Activated CD8-positive, alpha-beta T cell treated with anti-CD3 and anti-CD28 coated beads, Interleukin-2, amount 10 ng/mL, durations not matched to agents 7 days and 5 days (primary cell): ENCODE measurements at regions not wholly inside any gene's neighbourhood (a gene's known extent, or its start where the extent isn't known, plus 50 kb on each side); places are given as distances from the start of the nearest gene placed in this dataset.

Source experiments
- ATAC-seq: fragments of 150-1000 bp; cut with Tn5 transposase; one replicate; pipeline ENCODE4 v1.10.0; 2021; ENCODE audit warnings: moderate library complexity
- CTCF ChIA-PET: fragments of 350-600 bp; sonication (Branson Sonifier 250); formaldehyde crosslinking; loops from one replicate; lab custom pipeline; 2021; ENCODE audit warnings: antibody characterized with exemption; lab: Charles Lee
- POLR2A ChIA-PET: fragments of 350-600 bp; sonication (Branson Sonifier 250); formaldehyde crosslinking; loops from one replicate; lab custom pipeline; 2021; ENCODE audit warnings: antibody characterized with exemption; lab: Charles Lee
- DNase-seq: peaks from one replicate; pipeline ENCODE4 v3.0.0-alpha.2; 2020
- H3K27ac Mint-ChIP-seq: one replicate; pipeline ENCODE4 v1.8.0; 2021; ENCODE audit warnings: mild to moderate bottlenecking, mixed read lengths
- H3K27me3 Mint-ChIP-seq: one replicate; pipeline ENCODE4 v1.8.0; 2021; ENCODE audit warnings: low read depth, mixed read lengths
- H3K36me3 Mint-ChIP-seq: one replicate; pipeline ENCODE4 v1.8.0; 2021; ENCODE audit warnings: low read depth, mixed read lengths
- H3K4me1 Mint-ChIP-seq: one replicate; pipeline ENCODE4 v1.8.0; 2021; ENCODE audit warnings: low read depth, mixed read lengths
- H3K4me3 Mint-ChIP-seq: one replicate; pipeline ENCODE4 v1.8.0; 2021; ENCODE audit warnings: mild to moderate bottlenecking, mixed read lengths
- H3K9me3 Mint-ChIP-seq: one replicate; pipeline ENCODE4 v1.8.0; 2022; ENCODE audit warnings: mixed read lengths; ENCODE audit not compliant: insufficient read depth

GRCh38 chrX:39293203-39293602, 491.9 kb downstream of the MID1IP1 start:
- H3K27ac Mint-ChIP-seq: no peak overlapping the region
- ChIA-PET POLR2A (no interaction called here), CTCF (no interaction called here)

GRCh38 chrX:39296472-39296871, 495.2 kb downstream of the MID1IP1 start:
- ChIA-PET CTCF (no interaction called here), POLR2A (no interaction called here)
- H3K4me1 Mint-ChIP-seq: peaks cover 3% of the 10 kb centered on the region
- DNase-seq (no peak), ATAC-seq (no peak)
- no peak overlapping the region for H3K4me3 Mint-ChIP-seq
- peaks cover 1% of the 10 kb centered on the region for H3K36me3 Mint-ChIP-seq
- peaks cover 5% of the 10 kb centered on the region for H3K9me3 Mint-ChIP-seq
- H3K27me3 Mint-ChIP-seq: no peaks in the 10 kb centered on the region
- H3K27ac Mint-ChIP-seq: no peak overlapping the region

More at GRCh38 chrX:39293203-39293602, 491.9 kb downstream of the MID1IP1 start:
- ATAC-seq (no peak), DNase-seq (no peak)
- Mint-ChIP-seq H3K4me1 (peaks cover 3% of the 10 kb centered on the region), H3K4me3 (no peak overlapping the region), H3K27me3 (no peaks in the 10 kb centered on the region), H3K9me3 (peaks cover 5% of the 10 kb centered on the region), H3K36me3 (no peaks in the 10 kb centered on the region)

- H3K36me3 Mint-ChIP-seq: peaks cover 2% of the 10 kb centered on the region
- ChIA-PET POLR2A (no interaction called here), CTCF (no interaction called here)
- H3K27me3 Mint-ChIP-seq: no peaks in the 10 kb centered on the region
- no peak overlapping the region for H3K4me3 Mint-ChIP-seq
- no peak overlapping the region for H3K27ac Mint-ChIP-seq
- peaks cover 8% of the 10 kb centered on the region for H3K9me3 Mint-ChIP-seq
- no peak for ATAC-seq
- DNase-seq: no peak
- no peaks in the 10 kb centered on the region for H3K4me1 Mint-ChIP-seq
Measured at GRCh38 chrX:39298821-39299220, 497.6 kb downstream of the MID1IP1 start.

GRCh38 chrX:39299615-39300014, 498.4 kb downstream of the MID1IP1 start:
- CTCF ChIA-PET: no interaction called here
- Mint-ChIP-seq H3K36me3 (peaks cover 2% of the 10 kb centered on the region), H3K27me3 (no peaks in the 10 kb centered on the region), H3K9me3 (peaks cover 8% of the 10 kb centered on the region), H3K27ac (no peak overlapping the region), H3K4me1 (no peaks in the 10 kb centered on the region), H3K4me3 (no peak overlapping the region)
- DNase-seq (no peak), ATAC-seq (no peak)
- POLR2A ChIA-PET: no interaction called here

- peaks cover 2% of the 10 kb centered on the region for H3K36me3 Mint-ChIP-seq
- H3K27me3 Mint-ChIP-seq: no peaks in the 10 kb centered on the region
- H3K4me3 Mint-ChIP-seq: no peak overlapping the region
- peaks cover 4% of the 10 kb centered on the region for H3K9me3 Mint-ChIP-seq
- DNase-seq (no peak), ATAC-seq (no peak)
- ChIA-PET POLR2A (no interaction called here), CTCF (no interaction called here)
- H3K4me1 Mint-ChIP-seq: peaks cover 4% of the 10 kb centered on the region
- H3K27ac Mint-ChIP-seq: no peak overlapping the region
Measured at GRCh38 chrX:39301036-39301435, 499.8 kb downstream of the MID1IP1 start.

GRCh38 chrX:39302838-39303237, 501.6 kb downstream of the MID1IP1 start:
- no peak overlapping the region for H3K4me3 Mint-ChIP-seq
- ChIA-PET CTCF (no interaction called here), POLR2A (no interaction called here)
- peaks cover 4% of the 10 kb centered on the region for H3K36me3 Mint-ChIP-seq
- peaks cover 6% of the 10 kb centered on the region for H3K4me1 Mint-ChIP-seq
- DNase-seq (no peak), ATAC-seq (no peak)
- H3K27ac Mint-ChIP-seq: no peak overlapping the region
- no peaks in the 10 kb centered on the region for H3K27me3 Mint-ChIP-seq
- peaks cover 5% of the 10 kb centered on the region for H3K9me3 Mint-ChIP-seq

GRCh38 chrX:39304746-39305145, 503.5 kb downstream of the MID1IP1 start:
- Mint-ChIP-seq H3K27ac (no peak overlapping the region), H3K4me3 (no peak overlapping the region), H3K9me3 (peaks cover 7% of the 10 kb centered on the region), H3K4me1 (peaks cover 19% of the 10 kb centered on the region), H3K36me3 (peaks cover 5% of the 10 kb centered on the region), H3K27me3 (no peaks in the 10 kb centered on the region)
- ChIA-PET POLR2A (no interaction called here), CTCF (no interaction called here)
- no peak for DNase-seq
- no peak for ATAC-seq

- CTCF ChIA-PET: no interaction called here
- peaks cover 9% of the 10 kb centered on the region for H3K36me3 Mint-ChIP-seq
- POLR2A ChIA-PET: no interaction called here
- no peak overlapping the region for H3K4me3 Mint-ChIP-seq
- H3K27me3 Mint-ChIP-seq: no peaks in the 10 kb centered on the region
- peaks cover 6% of the 10 kb centered on the region for H3K9me3 Mint-ChIP-seq
- ATAC-seq (no peak), DNase-seq (no peak)
- no peak overlapping the region for H3K27ac Mint-ChIP-seq
- peaks cover 41% of the 10 kb centered on the region for H3K4me1 Mint-ChIP-seq
Measured at GRCh38 chrX:39307488-39307887, 506.2 kb downstream of the MID1IP1 start.

GRCh38 chrX:39308126-39308525, 506.9 kb downstream of the MID1IP1 start:
- H3K27me3 Mint-ChIP-seq: no peaks in the 10 kb centered on the region
- peaks cover 9% of the 10 kb centered on the region for H3K36me3 Mint-ChIP-seq
- peaks cover 43% of the 10 kb centered on the region for H3K4me1 Mint-ChIP-seq
- H3K9me3 Mint-ChIP-seq: peaks cover 3% of the 10 kb centered on the region
- no peak overlapping the region for H3K27ac Mint-ChIP-seq
- POLR2A ChIA-PET: no interaction called here
- CTCF ChIA-PET: interaction anchor here (1.9 kb wide), 1 partner anchor 131 kb away, joined by 5 read pairs; no protein-coding TSS in a partner anchor
- ATAC-seq: no peak
- H3K4me3 Mint-ChIP-seq: no peak overlapping the region
- DNase-seq: no peak

GRCh38 chrX:39309018-39309635, 507.9 kb downstream of the MID1IP1 start:
- DNase-seq (no peak), ATAC-seq (peak; percentile 55)
- no peaks in the 10 kb centered on the region for H3K27me3 Mint-ChIP-seq
- ChIA-PET CTCF (interaction anchor here (1.1 to 2.2 kb wide), 3 partner anchors 13 to 130 kb away, joined by 3 to 6 read pairs (median 5); no protein-coding TSS in a partner anchor), POLR2A (interaction anchor here (0.7 kb wide), 1 partner anchor 581 kb away, joined by 5 read pairs; no protein-coding TSS in a partner anchor)
- peaks cover 43% of the 10 kb centered on the region for H3K4me1 Mint-ChIP-seq
- peak overlapping the region; percentile 90 for H3K27ac Mint-ChIP-seq
- peaks cover 9% of the 10 kb centered on the region for H3K36me3 Mint-ChIP-seq
- peaks cover 3% of the 10 kb centered on the region for H3K9me3 Mint-ChIP-seq
- no peak overlapping the region for H3K4me3 Mint-ChIP-seq

GRCh38 chrX:39309721-39310152, 508.5 kb downstream of the MID1IP1 start:
- H3K4me1 Mint-ChIP-seq: peaks cover 43% of the 10 kb centered on the region
- H3K27me3 Mint-ChIP-seq: no peaks in the 10 kb centered on the region
- H3K36me3 Mint-ChIP-seq: peaks cover 9% of the 10 kb centered on the region
- CTCF ChIA-PET: interaction anchor here (1.1 to 2.2 kb wide), 4 partner anchors 12 to 130 kb away, joined by 3 to 6 read pairs (median 5); no protein-coding TSS in a partner anchor
- peak overlapping the region; percentile 45 for H3K4me3 Mint-ChIP-seq
- peak overlapping the region; percentile 90 for H3K27ac Mint-ChIP-seq
- H3K9me3 Mint-ChIP-seq: peaks cover 3% of the 10 kb centered on the region
- peak; percentile 63 for DNase-seq
- POLR2A ChIA-PET: interaction anchor here (0.7 kb wide), 2 partner anchors 580 to 704 kb away, joined by 3 to 5 read pairs; no protein-coding TSS in a partner anchor
- ATAC-seq: peak; percentile 78

GRCh38 chrX:39310891-39311290, 509.6 kb downstream of the MID1IP1 start:
- POLR2A ChIA-PET: interaction anchor here (1.0 kb wide), 1 partner anchor 11 kb away, joined by 3 read pairs; no protein-coding TSS in a partner anchor

More at GRCh38 chrX:39310891-39311290, 509.6 kb downstream of the MID1IP1 start:
- DNase-seq: no peak
- Mint-ChIP-seq H3K36me3 (peaks cover 9% of the 10 kb centered on the region), H3K4me3 (no peak overlapping the region), H3K27me3 (no peaks in the 10 kb centered on the region), H3K27ac (peak overlapping the region; percentile 90), H3K4me1 (peaks cover 39% of the 10 kb centered on the region), H3K9me3 (peaks cover 3% of the 10 kb centered on the region)
- CTCF ChIA-PET: interaction anchor here (1.3 to 2.2 kb wide), 3 partner anchors 11 to 21 kb away, joined by 3 to 6 read pairs (median 5); no protein-coding TSS in a partner anchor
- no peak for ATAC-seq
